Mesothelial cell of epicardium (in vitro differentiated cells): ENCODE measurements at regions not wholly inside any gene's neighbourhood (a gene's known extent, or its start where the extent isn't known, plus 50 kb on each side); places are given as distances from the start of the nearest gene placed in this dataset.

Experiments
- DNase-seq, 2 experiments: peaks; one replicate each; pipeline ENCODE4 v3.0.0; 2021; ENCODE audit warnings: low spot score in 2 of 2; ENCODE audit not compliant: unreplicated experiment in 2 of 2
- H3K27ac Mint-ChIP-seq: 2 replicates; pipeline ENCODE4 v1.8.0; 2021; ENCODE audit warnings: mixed read lengths
- H3K27me3 Mint-ChIP-seq: 2 replicates; pipeline ENCODE4 v1.8.0; 2021; ENCODE audit warnings: low read depth, mixed read lengths
- H3K36me3 Mint-ChIP-seq: 2 replicates; pipeline ENCODE4 v1.8.0; 2021; ENCODE audit warnings: mixed read lengths
- H3K4me1 Mint-ChIP-seq: 2 replicates; pipeline ENCODE4 v1.8.0; 2021; ENCODE audit warnings: mixed read lengths
- H3K4me3 Mint-ChIP-seq: 2 replicates; pipeline ENCODE4 v1.8.0; 2021; ENCODE audit warnings: mild to moderate bottlenecking, moderate library complexity, mixed read lengths
- H3K9me3 Mint-ChIP-seq: 2 replicates; pipeline ENCODE4 v1.8.0; 2021; ENCODE audit warnings: mixed read lengths
- TF ChIP-seq, protein P1 (sequence below): fragments of 200-600 bp; sonication (generic); IDR thresholded peaks from one replicate; pipeline ENCODE4 v1.5.0; 2021; ENCODE audit warnings: antibody characterized with exemption; ENCODE audit not compliant: unreplicated experiment

DNA sequence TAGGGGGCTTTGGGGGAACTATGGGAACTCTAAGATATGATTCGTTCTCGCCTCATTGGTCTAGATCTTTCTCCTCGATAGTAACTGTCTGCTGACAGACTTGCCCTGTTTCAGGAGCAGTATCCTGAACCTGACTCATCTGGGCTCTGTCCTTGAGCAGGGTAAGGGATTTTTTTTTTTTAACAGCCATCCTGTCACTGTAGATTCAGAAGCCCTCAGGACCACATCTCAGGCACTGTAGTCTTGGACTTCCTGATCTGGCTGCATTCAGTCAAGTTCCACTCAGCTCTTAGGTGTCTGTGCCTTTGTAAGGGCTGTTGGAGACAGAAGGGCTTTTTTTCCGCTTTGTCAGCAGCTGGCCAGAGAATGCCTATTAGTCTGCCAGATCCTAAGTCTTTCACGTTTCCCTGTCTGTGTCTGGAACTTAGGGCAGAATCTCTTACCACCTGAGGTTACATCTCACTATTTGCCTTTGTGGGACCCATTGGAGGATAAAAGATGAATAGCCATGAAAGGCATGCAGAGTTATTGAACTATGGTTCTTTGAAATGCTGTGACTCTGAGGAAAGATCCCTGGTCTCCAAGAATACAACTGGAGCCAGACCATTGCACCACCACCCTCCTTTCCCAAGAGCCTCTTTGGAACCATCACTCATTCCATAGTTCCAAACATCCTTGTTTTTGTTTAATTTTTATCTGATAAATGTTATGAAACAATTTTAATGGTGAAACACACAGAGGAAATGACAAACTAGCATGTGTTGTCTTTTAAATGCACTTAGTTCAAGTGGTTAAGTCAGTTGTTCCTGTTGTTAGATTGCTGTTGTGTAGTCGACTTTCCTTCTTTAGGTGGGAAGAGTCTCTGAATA is 49.7 kb upstream of the MACF1 start:
- Mint-ChIP-seq H3K27me3 (no peaks in the 10 kb centered on the region), H3K9me3 (no peaks in the 10 kb centered on the region), H3K36me3 (peaks cover 5% of the 10 kb centered on the region), H3K4me3 (no peak overlapping the region), H3K27ac (peak overlapping the region; percentile 41), H3K4me1 (peaks cover 24% of the 10 kb centered on the region)
- no peak for DNase-seq
- TF ChIP-seq, protein P1, sequence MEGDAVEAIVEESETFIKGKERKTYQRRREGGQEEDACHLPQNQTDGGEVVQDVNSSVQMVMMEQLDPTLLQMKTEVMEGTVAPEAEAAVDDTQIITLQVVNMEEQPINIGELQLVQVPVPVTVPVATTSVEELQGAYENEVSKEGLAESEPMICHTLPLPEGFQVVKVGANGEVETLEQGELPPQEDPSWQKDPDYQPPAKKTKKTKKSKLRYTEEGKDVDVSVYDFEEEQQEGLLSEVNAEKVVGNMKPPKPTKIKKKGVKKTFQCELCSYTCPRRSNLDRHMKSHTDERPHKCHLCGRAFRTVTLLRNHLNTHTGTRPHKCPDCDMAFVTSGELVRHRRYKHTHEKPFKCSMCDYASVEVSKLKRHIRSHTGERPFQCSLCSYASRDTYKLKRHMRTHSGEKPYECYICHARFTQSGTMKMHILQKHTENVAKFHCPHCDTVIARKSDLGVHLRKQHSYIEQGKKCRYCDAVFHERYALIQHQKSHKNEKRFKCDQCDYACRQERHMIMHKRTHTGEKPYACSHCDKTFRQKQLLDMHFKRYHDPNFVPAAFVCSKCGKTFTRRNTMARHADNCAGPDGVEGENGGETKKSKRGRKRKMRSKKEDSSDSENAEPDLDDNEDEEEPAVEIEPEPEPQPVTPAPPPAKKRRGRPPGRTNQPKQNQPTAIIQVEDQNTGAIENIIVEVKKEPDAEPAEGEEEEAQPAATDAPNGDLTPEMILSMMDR, result no peak
